HG02798 (cell line): ENCODE measurements at regions not wholly inside any gene's neighbourhood (a gene's known extent, or its start where the extent isn't known, plus 50 kb on each side); places are given as distances from the start of the nearest gene placed in this dataset.
"Not testable (repeated sequence)": the region's sequence is repeated elsewhere in the genome, so short reads cannot be mapped to it uniquely, and the experiment has no call there.

Experiments
- ATAC-seq: cut with Tn5 transposase; IDR thresholded peaks from one replicate; pipeline ENCODE4 v1.9.1; 2021; ENCODE audit warnings: mild to moderate bottlenecking; ENCODE audit not compliant: unreplicated experiment, poor library complexity

GRCh38 chr14:30409508-30410015, 149.4 kb upstream of the G2E3 start:
- ATAC-seq = not testable (repeated sequence)

GRCh38 chr14:30410986-30411385, 148.0 kb upstream of the G2E3 start:
- no peak for ATAC-seq

GRCh38 chr14:30413184-30413583, 145.8 kb upstream of the G2E3 start:
- not testable (repeated sequence) for ATAC-seq

- no peak for ATAC-seq
Measured at GRCh38 chr14:30417121-30417520, 141.8 kb upstream of the G2E3 start.

GRCh38 chr14:30417999-30418398, 141.0 kb upstream of the G2E3 start:
- no peak for ATAC-seq

GRCh38 chr14:30419037-30419436, 139.9 kb upstream of the G2E3 start:
- no peak for ATAC-seq

- ATAC-seq = no peak
Measured at GRCh38 chr14:30420515-30420914, 138.4 kb upstream of the G2E3 start.

- no peak for ATAC-seq
Measured at GRCh38 chr14:30426463-30426862, 132.5 kb upstream of the G2E3 start.

- no peak for ATAC-seq
Measured at GRCh38 chr14:30427401-30427800, 131.6 kb upstream of the G2E3 start.

GRCh38 chr14:30427846-30428245, 131.1 kb upstream of the G2E3 start:
- no peak for ATAC-seq

GRCh38 chr14:30431552-30431951, 127.4 kb upstream of the G2E3 start:
- no peak for ATAC-seq

- no peak for ATAC-seq
Measured at GRCh38 chr14:30440961-30441360, 118.0 kb upstream of the G2E3 start.

- ATAC-seq = no peak
Measured at GRCh38 chr14:30443368-30444007, 115.5 kb upstream of the G2E3 start.

GRCh38 chr14:30444451-30444850, 114.5 kb upstream of the G2E3 start:
- ATAC-seq = no peak

- ATAC-seq = no peak
Measured at GRCh38 chr14:30445011-30445793, 113.8 kb upstream of the G2E3 start.

GRCh38 chr14:30445852-30446251, 113.1 kb upstream of the G2E3 start:
- no peak for ATAC-seq

GRCh38 chr14:30450631-30451545, 108.1 kb upstream of the G2E3 start:
- no peak for ATAC-seq

GRCh38 chr14:30456296-30456695, 102.7 kb upstream of the G2E3 start:
- ATAC-seq = no peak

- no peak for ATAC-seq
Measured at GRCh38 chr14:30462358-30462757, 96.6 kb upstream of the G2E3 start.

GRCh38 chr14:30464481-30464880, 94.5 kb upstream of the G2E3 start:
- ATAC-seq = no peak

GRCh38 chr14:30468354-30468753, 90.6 kb upstream of the G2E3 start:
- no peak for ATAC-seq
